HCEC 1CT (cell line): ENCODE measurements at regions not wholly inside any gene's neighbourhood (a gene's known extent, or its start where the extent isn't known, plus 50 kb on each side); places are given as distances from the start of the nearest gene placed in this dataset.
A peak's percentile ranks its signal among the peaks of the same experiment; 100 is the strongest.

Experiments used
- DNase-seq: peaks from one replicate; pipeline ENCODE4 v3.0.0-alpha.2; 2017

- no peak for DNase-seq
Measured at GRCh38 chr4:20302336-20302735, 50.6 kb downstream of the SLIT2 start.

- DNase-seq: peak; percentile 26
Measured at GRCh38 chr4:20305976-20306375, 54.3 kb downstream of the SLIT2 start.

GRCh38 chr4:20311856-20312255 is 60.2 kb downstream of the SLIT2 start:
- no peak for DNase-seq

GRCh38 chr4:20313237-20314030 is 61.7 kb downstream of the SLIT2 start:
- DNase-seq: no peak

- no peak for DNase-seq
Measured at GRCh38 chr4:20317424-20317985, 65.8 kb downstream of the SLIT2 start.

- no peak for DNase-seq
Measured at GRCh38 chr4:20318001-20318908, 66.5 kb downstream of the SLIT2 start.

GRCh38 chr4:20318909-20319277 is 67.2 kb downstream of the SLIT2 start:
- DNase-seq: no peak

- DNase-seq: no peak
Measured at GRCh38 chr4:20319825-20320612, 68.3 kb downstream of the SLIT2 start.

- DNase-seq: peak; percentile 13
Measured at GRCh38 chr4:20323991-20324390, 72.3 kb downstream of the SLIT2 start.

- no peak for DNase-seq
Measured at GRCh38 chr4:20326460-20326859, 74.8 kb downstream of the SLIT2 start.

GRCh38 chr4:20326977-20327376 is 75.3 kb downstream of the SLIT2 start:
- no peak for DNase-seq

- no peak for DNase-seq
Measured at GRCh38 chr4:20327808-20328207, 76.1 kb downstream of the SLIT2 start.

GRCh38 chr4:20331642-20332041 is 79.9 kb downstream of the SLIT2 start:
- DNase-seq: no peak

GRCh38 chr4:20333141-20333715 is 81.5 kb downstream of the SLIT2 start:
- DNase-seq: no peak

GRCh38 chr4:20337261-20337664 is 85.6 kb downstream of the SLIT2 start:
- DNase-seq: no peak

GRCh38 chr4:20338841-20339240 is 87.1 kb downstream of the SLIT2 start:
- no peak for DNase-seq

- no peak for DNase-seq
Measured at GRCh38 chr4:20341134-20341738, 89.5 kb downstream of the SLIT2 start.

GRCh38 chr4:20347531-20347930 is 95.8 kb downstream of the SLIT2 start:
- no peak for DNase-seq

GRCh38 chr4:20348411-20348810 is 96.7 kb downstream of the SLIT2 start:
- no peak for DNase-seq

GRCh38 chr4:20351360-20352162 is 99.9 kb downstream of the SLIT2 start:
- DNase-seq: no peak

- DNase-seq: no peak
Measured at GRCh38 chr4:20352163-20352431, 100.4 kb downstream of the SLIT2 start.
